ENCODE measurements at regions not wholly inside any gene's neighbourhood (a gene's known extent, or its start where the extent isn't known, plus 50 kb on each side); places are given as distances from the start of the nearest gene placed in this dataset.

- no peak for DNase-seq (ENCODE audit: low read depth in 3 of 3)
These were observed 380.6 kb upstream of the C2CD4B start for GRCh38 chr15:62545467-62546227.

GRCh38 chr15:62546628-62547027 lies 381.5 kb upstream of the C2CD4B start:
- DNase-seq (ENCODE audit: low read depth in 3 of 3) = no peak

- no peak for DNase-seq (ENCODE audit: low read depth in 3 of 3)
These were observed 382.5 kb upstream of the C2CD4B start for GRCh38 chr15:62547584-62547983.

GRCh38 chr15:62549345-62549970 lies 384.4 kb upstream of the C2CD4B start:
- peak in 1 of 3 experiments; percentile 2 for DNase-seq (ENCODE audit: low read depth in 3 of 3)

- no peak for DNase-seq (ENCODE audit: low read depth in 3 of 3)
These were observed 385.0 kb upstream of the C2CD4B start for GRCh38 chr15:62550106-62550505.

GRCh38 chr15:62552444-62552843 lies 387.4 kb upstream of the C2CD4B start:
- DNase-seq (ENCODE audit: low read depth in 3 of 3) = no peak

- no peak for DNase-seq (ENCODE audit: low read depth in 3 of 3)
These were observed 389.0 kb upstream of the C2CD4B start for GRCh38 chr15:62553911-62554563.

- no peak for DNase-seq (ENCODE audit: low read depth in 3 of 3)
These were observed 393.7 kb upstream of the C2CD4B start for GRCh38 chr15:62558640-62559380.

- no peak for DNase-seq (ENCODE audit: low read depth in 3 of 3)
These were observed 394.3 kb upstream of the C2CD4B start for GRCh38 chr15:62559381-62559733.

- DNase-seq (ENCODE audit: low read depth in 3 of 3) = no peak
These were observed 396.0 kb upstream of the C2CD4B start for GRCh38 chr15:62561059-62561519.

GRCh38 chr15:62561571-62561970 lies 396.5 kb upstream of the C2CD4B start:
- DNase-seq (ENCODE audit: low read depth in 3 of 3) = no peak

- DNase-seq (ENCODE audit: low read depth in 3 of 3) = no peak
These were observed 400.0 kb upstream of the C2CD4B start for GRCh38 chr15:62564886-62565633.

- no peak for DNase-seq (ENCODE audit: low read depth in 3 of 3)
These were observed 400.5 kb upstream of the C2CD4B start for GRCh38 chr15:62565634-62566026.

- DNase-seq (ENCODE audit: low read depth in 3 of 3) = no peak
These were observed 401.2 kb upstream of the C2CD4B start for GRCh38 chr15:62566248-62566647.

- no peak for DNase-seq (ENCODE audit: low read depth in 3 of 3)
These were observed 402.4 kb upstream of the C2CD4B start for GRCh38 chr15:62567501-62567900.

- DNase-seq (ENCODE audit: low read depth in 3 of 3) = no peak
These were observed 402.9 kb upstream of the C2CD4B start for GRCh38 chr15:62568004-62568403.

GRCh38 chr15:62568702-62569101 lies 403.6 kb upstream of the C2CD4B start:
- no peak for DNase-seq (ENCODE audit: low read depth in 3 of 3)

- DNase-seq (ENCODE audit: low read depth in 3 of 3) = no peak
These were observed 404.6 kb upstream of the C2CD4B start for GRCh38 chr15:62569460-62570404.

GRCh38 chr15:62570405-62570783 lies 405.3 kb upstream of the C2CD4B start:
- DNase-seq (ENCODE audit: low read depth in 3 of 3) = no peak

- DNase-seq (ENCODE audit: low read depth in 3 of 3) = no peak
These were observed 406.0 kb upstream of the C2CD4B start for GRCh38 chr15:62571072-62571471.

Data from stimulated activated CD4-positive, alpha-beta T cell treated with anti-CD3 and anti-CD28 coated beads, TNF-alpha, amount 100 ng/mL, for 24 hours (primary cell).